RWPE1 (cell line): ENCODE measurements at regions not wholly inside any gene's neighbourhood (a gene's known extent, or its start where the extent isn't known, plus 50 kb on each side); places are given as distances from the start of the nearest gene placed in this dataset.

Source experiments
- CTCF ChIA-PET: fragments of 350-600 bp; sonication (Branson Sonifier 250); formaldehyde crosslinking; extraction: SDS; loops from one replicate; lab custom pipeline; 2021; lab: Yijun Ruan, JAX
- POLR2A ChIA-PET: fragments of 400-600 bp; formaldehyde crosslinking; extraction: SDS; loops from one replicate; lab custom pipeline; 2020; ENCODE audit warnings: antibody characterized with exemption; ENCODE audit not compliant: low non-redundant PET; lab: Yijun Ruan, JAX
- DNase-seq: peaks from one replicate; pipeline ENCODE4 v3.0.0; 2012; ENCODE audit warnings: low spot score
- H3K27ac ChIP-seq: fragments of 450-650 bp; 2 replicates; pipeline ENCODE4 v1.5.1; 2017
- CTCF ChIP-seq: fragments of 450-650 bp; conservative IDR thresholded peaks from 2 replicates; pipeline ENCODE4 v1.5.1; 2017; ENCODE audit warnings: low read depth, mild to moderate bottlenecking

- POLR2A ChIA-PET = no interaction called here
- CTCF ChIA-PET = interaction anchor here (0.7 kb wide), 1 partner anchor 34 kb away, joined by 3 read pairs; no protein-coding TSS in a partner anchor
- no peak for DNase-seq
- no peak for TF ChIP-seq CTCF
- no peak overlapping the region for H3K27ac ChIP-seq
Observed at GRCh38 chr9:103444176-103444575, 449.0 kb downstream of the CYLC2 start.

- no peak for DNase-seq
- H3K27ac ChIP-seq = no peak overlapping the region
- ChIA-PET CTCF (no interaction called here), POLR2A (no interaction called here)
- no peak for TF ChIP-seq CTCF
Observed at GRCh38 chr9:103458826-103459225, 463.7 kb downstream of the CYLC2 start.

GRCh38 chr9:103471241-103471640, 476.1 kb downstream of the CYLC2 start:
- no peak for DNase-seq
- TF ChIP-seq CTCF = no peak
- ChIA-PET POLR2A (no interaction called here), CTCF (no interaction called here)
- no peak overlapping the region for H3K27ac ChIP-seq

GRCh38 chr9:103474156-103474555, 479.0 kb downstream of the CYLC2 start:
- ChIA-PET POLR2A (no interaction called here), CTCF (interaction anchor here (0.7 kb wide), 1 partner anchor 113 kb away, joined by 3 read pairs; no protein-coding TSS in a partner anchor)
- no peak for DNase-seq
- no peak overlapping the region for H3K27ac ChIP-seq
- TF ChIP-seq CTCF = no peak

- POLR2A ChIA-PET = no interaction called here
- no peak for TF ChIP-seq CTCF
- CTCF ChIA-PET = no interaction called here
- DNase-seq = no peak
- H3K27ac ChIP-seq = no peak overlapping the region
Observed at GRCh38 chr9:103483471-103484096, 488.5 kb downstream of the CYLC2 start.

GRCh38 chr9:103485138-103485537, 490.0 kb downstream of the CYLC2 start:
- CTCF ChIA-PET = no interaction called here
- TF ChIP-seq CTCF = no peak
- H3K27ac ChIP-seq = no peak overlapping the region
- POLR2A ChIA-PET = no interaction called here
- DNase-seq = no peak
